IMR-90 (cell line): ENCODE measurements at regions not wholly inside any gene's neighbourhood (a gene's known extent, or its start where the extent isn't known, plus 50 kb on each side); places are given as distances from the start of the nearest gene placed in this dataset.
"Not testable (repeated sequence)": the region's sequence is repeated elsewhere in the genome, so short reads cannot be mapped to it uniquely, and the experiment has no call there.

ENCODE experiments used
- ATAC-seq: fragments of 200-7000 bp; cut with Tn5 transposase; 2 replicates; pipeline ENCODE4 v1.9.1; 2020; ENCODE audit warnings: low read depth, mild to moderate bottlenecking, moderate library complexity
- BruUV-seq: library from RNA; stranded (reverse); fragments of 400-500 nt; replicated peaks from 2 replicates; lab custom pipeline; 2021; lab: Mats Ljungman, UMichigan
- CTCF ChIA-PET: fragments of 300-600 bp; formaldehyde crosslinking; extraction: SDS; loops from one replicate; lab custom pipeline; 2021; ENCODE audit warnings: antibody characterized with exemption; lab: Yijun Ruan, JAX
- POLR2A ChIA-PET: fragments of 300-600 bp; sonication (Branson Sonifier 250); formaldehyde crosslinking; loops from one replicate; lab custom pipeline; 2022; ENCODE audit warnings: antibody characterized with exemption; ENCODE audit not compliant: unreplicated experiment; lab: Charles Lee
- DNase-seq: peaks from one replicate; pipeline ENCODE4 v3.0.0; 2013
- H2AFZ ChIP-seq: replicated peaks from 2 replicates; pipeline ENCODE3; 2013; ENCODE audit warnings: low read length, mild to moderate bottlenecking; ENCODE audit not compliant: poor library complexity
- H2AK5ac ChIP-seq: 2 replicates; pipeline ENCODE4 v1.6.1; 2013; ENCODE audit warnings: low read depth, low read length, inconsistent platforms
- H2AK9ac ChIP-seq: replicated peaks from 2 replicates; pipeline ENCODE3; 2013; ENCODE audit warnings: mild to moderate bottlenecking, low read depth, low read length, moderate library complexity; ENCODE audit not compliant: poor library complexity
- H2BK120ac ChIP-seq: 2 replicates; pipeline ENCODE4 v1.6.1; 2013; ENCODE audit warnings: low read depth, low read length, inconsistent platforms
- H2BK15ac ChIP-seq: 3 replicates; pipeline ENCODE4 v1.6.1; 2013; ENCODE audit warnings: low read depth, low read length, inconsistent platforms
- H2BK20ac ChIP-seq: 2 replicates; pipeline ENCODE4 v1.6.1; 2013; ENCODE audit warnings: low read depth, mild to moderate bottlenecking, inconsistent platforms, low read length, moderate library complexity
- H2BK5ac ChIP-seq: 2 replicates; pipeline ENCODE4 v1.6.1; 2013; ENCODE audit warnings: mild to moderate bottlenecking, low read depth, low read length, inconsistent platforms; ENCODE audit not compliant: poor library complexity, severe bottlenecking
- H3K14ac ChIP-seq: replicated peaks from 2 replicates; pipeline ENCODE4 v1.6.1; 2013; ENCODE audit warnings: low read depth, low read length, inconsistent platforms
- H3K18ac ChIP-seq: 2 replicates; pipeline ENCODE4 v1.6.1; 2013; ENCODE audit warnings: low read depth, low read length, control low read depth
- H3K23ac ChIP-seq: 2 replicates; pipeline ENCODE4 v1.6.1; 2013; ENCODE audit warnings: low read depth, low read length, inconsistent platforms
- H3K27ac ChIP-seq: 2 replicates; pipeline ENCODE4 v1.5.1; 2013; ENCODE audit warnings: mild to moderate bottlenecking, control low read depth, low read length; ENCODE audit not compliant: insufficient read depth
- H3K27me3 ChIP-seq: 2 replicates; pipeline ENCODE4 v1.6.1; 2013; ENCODE audit warnings: low read length; ENCODE audit not compliant: control insufficient read depth, insufficient read depth
- H3K36me3 ChIP-seq: 2 replicates; pipeline ENCODE4 v1.6.1; 2013; ENCODE audit warnings: low read length, mixed read lengths; ENCODE audit not compliant: control insufficient read depth, insufficient read depth
- H3K4ac ChIP-seq: 2 replicates; pipeline ENCODE4 v1.6.1; 2013; ENCODE audit warnings: low read depth, low read length, inconsistent platforms
- H3K4me1 ChIP-seq: 2 replicates; pipeline ENCODE4 v1.6.1; 2013; ENCODE audit warnings: low read length, mixed read lengths; ENCODE audit not compliant: control insufficient read depth, insufficient read depth
- H3K4me2 ChIP-seq: 2 replicates; pipeline ENCODE4 v1.6.1; 2013; ENCODE audit warnings: low read depth, mild to moderate bottlenecking, control low read depth, low read length, moderate library complexity
- H3K4me3 ChIP-seq: 2 replicates; pipeline ENCODE4 v1.5.1; 2013; ENCODE audit warnings: low read depth, mild to moderate bottlenecking, control low read depth, low read length, moderate library complexity; ENCODE audit not compliant: insufficient read depth
- H3K56ac ChIP-seq: 2 replicates; pipeline ENCODE4 v1.6.1; 2013; ENCODE audit warnings: low read length, inconsistent platforms; ENCODE audit not compliant: insufficient read depth; ENCODE audit errors: extremely low read depth
- H3K79me1 ChIP-seq, 2 experiments: 2 replicates each; pipeline ENCODE4 v1.6.1; 2013; ENCODE audit warnings: low read length in 2 of 2, inconsistent platforms in 1 of 2, low read depth in 1 of 2
- H3K9ac ChIP-seq: 2 replicates; pipeline ENCODE4 v1.6.1; 2013; ENCODE audit warnings: low read depth, low read length, control low read depth
- H3K9me1 ChIP-seq: 2 replicates; pipeline ENCODE4 v1.6.1; 2013; ENCODE audit warnings: low read length, inconsistent platforms; ENCODE audit not compliant: insufficient read depth
- H3K9me3 ChIP-seq: 2 replicates; pipeline ENCODE4 v1.6.1; 2013; ENCODE audit warnings: low read length; ENCODE audit not compliant: control insufficient read depth, insufficient read depth
- H4K20me1 ChIP-seq: 2 replicates; pipeline ENCODE4 v1.6.1; 2013; ENCODE audit warnings: low read length, inconsistent platforms; ENCODE audit not compliant: insufficient read depth
- H4K5ac ChIP-seq: 2 replicates; pipeline ENCODE4 v1.6.1; 2013; ENCODE audit warnings: mild to moderate bottlenecking, low read depth, low read length, control low read depth
- H4K8ac ChIP-seq, 2 experiments: 2 replicates each; pipeline ENCODE4 v1.6.1; 2013; ENCODE audit warnings: low read depth in 2 of 2, low read length in 2 of 2, control low read depth in 1 of 2, inconsistent platforms in 1 of 2
- H4K91ac ChIP-seq: 2 replicates; pipeline ENCODE4 v1.6.1; 2013; ENCODE audit warnings: low read depth, low read length, inconsistent platforms; ENCODE audit not compliant: insufficient read depth
- WGBS, 2 experiments: methylation state at CpG; one replicate each; pipeline versions ENCODE4 v1.1.5 to v1.1.7; 2013; ENCODE audit warnings: missing lambda C conversion rate in 2 of 2; ENCODE audit not compliant: insufficient read length in 1 of 2; ENCODE audit errors: extremely low coverage in 2 of 2; 5-methylcytosine and 5-hydroxymethylcytosine counted together
- dilution Hi-C: fragments of 300-500 bp; cut with HindIII; formaldehyde crosslinking; loops from one replicate; pipeline ENCODE4 v1.14.3; 2018; ENCODE audit warnings: low sequenced_read_pairs; ENCODE audit not compliant: unreplicated experiment
- in situ Hi-C: fragments of 300-500 bp; cut with MboI; formaldehyde crosslinking; loops from 3 replicates; pipeline ENCODE4 v1.14.3; 2019; ENCODE audit warnings: low sequenced_read_pairs, inconsistent platforms, mixed read lengths
- intact Hi-C: fragments of 100-400 bp; cut with micrococcal nuclease; formaldehyde crosslinking; loops from 2 replicates; pipeline ENCODE4 v1.10.0; 2022

DNA sequence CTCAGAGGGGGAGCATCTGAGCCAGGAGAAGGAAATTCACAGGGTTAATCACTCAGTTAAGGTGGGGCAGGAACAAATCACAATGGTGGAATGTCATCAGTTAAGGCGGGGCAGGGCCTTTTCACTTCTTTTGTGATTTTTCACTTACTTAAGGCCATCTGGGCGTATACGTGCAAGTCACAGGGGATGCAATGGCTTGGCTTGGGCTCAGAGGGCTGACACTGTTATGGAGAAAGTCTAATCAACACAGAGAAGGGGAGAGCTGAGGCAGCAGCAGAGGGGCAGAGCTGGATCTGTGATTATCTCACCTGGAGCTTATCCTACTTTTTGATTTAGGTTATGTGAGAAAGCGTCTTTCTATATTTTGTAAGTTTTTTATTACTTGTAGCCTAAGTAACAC lies 350.1 kb downstream of the NSUN3 start:
- H2BK15ac ChIP-seq, H3K56ac ChIP-seq, ATAC-seq, H4K5ac ChIP-seq, H2AK5ac ChIP-seq, H3K27ac ChIP-seq, H3K23ac ChIP-seq, H2AK9ac ChIP-seq, BruUV-seq, in situ Hi-C loops, H3K9ac ChIP-seq, H3K14ac ChIP-seq, H3K79me1 ChIP-seq, H3K4me2 ChIP-seq, H3K18ac ChIP-seq, H4K91ac ChIP-seq, H3K9me1 ChIP-seq, intact Hi-C loops, H3K36me3 ChIP-seq, dilution Hi-C loops, H2AFZ ChIP-seq, H2BK120ac ChIP-seq, H4K8ac ChIP-seq, POLR2A ChIA-PET, H3K27me3 ChIP-seq, H4K20me1 ChIP-seq, H3K4me3 ChIP-seq, H3K4me1 ChIP-seq, H2BK5ac ChIP-seq, DNase-seq, H3K9me3 ChIP-seq: not testable (repeated sequence)
- CTCF ChIA-PET: interaction anchor here (0.7 kb wide), 1 partner anchor 39 kb away, joined by 3 read pairs; no protein-coding TSS in a partner anchor
- Histone ChIP-seq H3K4ac (peak overlapping the region; percentile 54; the same call in 1 of the 2 replicates), H2BK20ac (0 out of 2 replicates have a peak overlapping the region, but pooled peaks have one; percentile 63)
- no CpG with 5 or more reads among the region's 4 CpGs for WGBS, 2 experiments
